ENCODE measurements at regions not wholly inside any gene's neighbourhood (a gene's known extent, or its start where the extent isn't known, plus 50 kb on each side); places are given as distances from the start of the nearest gene placed in this dataset.

GRCh38 chr16:48972236-48972635, 309.4 kb downstream of the CBLN1 start:
- TF ChIP-seq PAX5 (IDR thresholded peaks at IDR 0.05; ENCODE audit: insufficient read depth, low read length, severe bottlenecking) (no peak), POLR2AphosphoS5 (IDR thresholded peaks at IDR 0.05; ENCODE audit: low read depth, low read length) (no peak), POU2F2 (IDR thresholded peaks at IDR 0.05; ENCODE audit: low read depth, low read length) (no peak), POLR2A (IDR thresholded peaks at IDR 0.05; ENCODE audit: low read depth, low read length) (no peak), TAF1 (IDR thresholded peaks at IDR 0.05; ENCODE audit: low read depth, low read length) (no peak), SPI1 (IDR thresholded peaks at IDR 0.05; ENCODE audit: low read depth, low read length) (no peak)
- no peak for DNase-seq (ENCODE audit: insufficient read length, low spot score)
- FAIRE-seq: no peak

- TF ChIP-seq TAF1 (IDR thresholded peaks at IDR 0.05; ENCODE audit: low read depth, low read length): no peak
- DNase-seq (ENCODE audit: insufficient read length, low spot score) (no peak), FAIRE-seq (no peak)
These were observed 310.0 kb downstream of the CBLN1 start for GRCh38 chr16:48971571-48972077.

- DNase-seq (ENCODE audit: insufficient read length, low spot score) (no peak), FAIRE-seq (no peak)
- no peak for TF ChIP-seq POLR2A (IDR thresholded peaks at IDR 0.05; ENCODE audit: low read depth, low read length)
- TF ChIP-seq POLR2AphosphoS5 (IDR thresholded peaks at IDR 0.05; ENCODE audit: low read depth, low read length): no peak
- TF ChIP-seq TAF1 (IDR thresholded peaks at IDR 0.05; ENCODE audit: low read depth, low read length): no peak
- no peak for TF ChIP-seq PAX5 (IDR thresholded peaks at IDR 0.05; ENCODE audit: insufficient read depth, low read length, severe bottlenecking)
- no peak for TF ChIP-seq SPI1 (IDR thresholded peaks at IDR 0.05; ENCODE audit: low read depth, low read length)
- no peak for TF ChIP-seq POU2F2 (IDR thresholded peaks at IDR 0.05; ENCODE audit: low read depth, low read length)
These were observed 311.4 kb downstream of the CBLN1 start for GRCh38 chr16:48970216-48970615.

- no peak for FAIRE-seq
These were observed 312.0 kb downstream of the CBLN1 start for GRCh38 chr16:48969611-48970010.

GRCh38 chr16:48965386-48965785, 316.3 kb downstream of the CBLN1 start:
- TF ChIP-seq PAX5 (IDR thresholded peaks at IDR 0.05; ENCODE audit: insufficient read depth, low read length, severe bottlenecking) (no peak), POLR2A (IDR thresholded peaks at IDR 0.05; ENCODE audit: low read depth, low read length) (no peak), POU2F2 (IDR thresholded peaks at IDR 0.05; ENCODE audit: low read depth, low read length) (no peak), TAF1 (IDR thresholded peaks at IDR 0.05; ENCODE audit: low read depth, low read length) (no peak), SPI1 (IDR thresholded peaks at IDR 0.05; ENCODE audit: low read depth, low read length) (no peak), POLR2AphosphoS5 (IDR thresholded peaks at IDR 0.05; ENCODE audit: low read depth, low read length) (no peak)
- FAIRE-seq (no peak), DNase-seq (ENCODE audit: insufficient read length, low spot score) (no peak)

More at GRCh38 chr16:48969611-48970010, 312.0 kb downstream of the CBLN1 start:
- DNase-seq (ENCODE audit: insufficient read length, low spot score): no peak
- no peak for TF ChIP-seq POLR2AphosphoS5 (IDR thresholded peaks at IDR 0.05; ENCODE audit: low read depth, low read length)
- TF ChIP-seq TAF1 (IDR thresholded peaks at IDR 0.05; ENCODE audit: low read depth, low read length): no peak
- TF ChIP-seq SPI1 (IDR thresholded peaks at IDR 0.05; ENCODE audit: low read depth, low read length): no peak
- no peak for TF ChIP-seq PAX5 (IDR thresholded peaks at IDR 0.05; ENCODE audit: insufficient read depth, low read length, severe bottlenecking)
- no peak for TF ChIP-seq POU2F2 (IDR thresholded peaks at IDR 0.05; ENCODE audit: low read depth, low read length)
- no peak for TF ChIP-seq POLR2A (IDR thresholded peaks at IDR 0.05; ENCODE audit: low read depth, low read length)

- DNase-seq (ENCODE audit: insufficient read length, low spot score) (no peak), FAIRE-seq (no peak)
- TF ChIP-seq POU2F2 (IDR thresholded peaks at IDR 0.05; ENCODE audit: low read depth, low read length) (no peak), POLR2A (IDR thresholded peaks at IDR 0.05; ENCODE audit: low read depth, low read length) (no peak), PAX5 (IDR thresholded peaks at IDR 0.05; ENCODE audit: insufficient read depth, low read length, severe bottlenecking) (no peak), TAF1 (IDR thresholded peaks at IDR 0.05; ENCODE audit: low read depth, low read length) (no peak), POLR2AphosphoS5 (IDR thresholded peaks at IDR 0.05; ENCODE audit: low read depth, low read length) (no peak), SPI1 (IDR thresholded peaks at IDR 0.05; ENCODE audit: low read depth, low read length) (no peak)
These were observed 317.6 kb downstream of the CBLN1 start for GRCh38 chr16:48963901-48964615.

- no peak for DNase-seq (ENCODE audit: insufficient read length, low spot score)
- FAIRE-seq: no peak
- TF ChIP-seq PAX5 (IDR thresholded peaks at IDR 0.05; ENCODE audit: insufficient read depth, low read length, severe bottlenecking): no peak
- no peak for TF ChIP-seq TAF1 (IDR thresholded peaks at IDR 0.05; ENCODE audit: low read depth, low read length)
- no peak for TF ChIP-seq POU2F2 (IDR thresholded peaks at IDR 0.05; ENCODE audit: low read depth, low read length)
- TF ChIP-seq SPI1 (IDR thresholded peaks at IDR 0.05; ENCODE audit: low read depth, low read length): no peak
- TF ChIP-seq POLR2A (IDR thresholded peaks at IDR 0.05; ENCODE audit: low read depth, low read length): no peak
- TF ChIP-seq POLR2AphosphoS5 (IDR thresholded peaks at IDR 0.05; ENCODE audit: low read depth, low read length): no peak
These were observed 318.3 kb downstream of the CBLN1 start for GRCh38 chr16:48963306-48963705.

GRCh38 chr16:48961546-48961945, 320.1 kb downstream of the CBLN1 start:
- FAIRE-seq (no peak), DNase-seq (ENCODE audit: insufficient read length, low spot score) (no peak)
- no peak for TF ChIP-seq TAF1 (IDR thresholded peaks at IDR 0.05; ENCODE audit: low read depth, low read length)
- no peak for TF ChIP-seq SPI1 (IDR thresholded peaks at IDR 0.05; ENCODE audit: low read depth, low read length)
- TF ChIP-seq POLR2A (IDR thresholded peaks at IDR 0.05; ENCODE audit: low read depth, low read length): no peak
- no peak for TF ChIP-seq PAX5 (IDR thresholded peaks at IDR 0.05; ENCODE audit: insufficient read depth, low read length, severe bottlenecking)
- no peak for TF ChIP-seq POU2F2 (IDR thresholded peaks at IDR 0.05; ENCODE audit: low read depth, low read length)
- no peak for TF ChIP-seq POLR2AphosphoS5 (IDR thresholded peaks at IDR 0.05; ENCODE audit: low read depth, low read length)

GRCh38 chr16:48960830-48961229, 320.8 kb downstream of the CBLN1 start:
- TF ChIP-seq POLR2AphosphoS5 (IDR thresholded peaks at IDR 0.05; ENCODE audit: low read depth, low read length) (no peak), SPI1 (IDR thresholded peaks at IDR 0.05; ENCODE audit: low read depth, low read length) (no peak), TAF1 (IDR thresholded peaks at IDR 0.05; ENCODE audit: low read depth, low read length) (no peak), PAX5 (IDR thresholded peaks at IDR 0.05; ENCODE audit: insufficient read depth, low read length, severe bottlenecking) (no peak), POU2F2 (IDR thresholded peaks at IDR 0.05; ENCODE audit: low read depth, low read length) (no peak), POLR2A (IDR thresholded peaks at IDR 0.05; ENCODE audit: low read depth, low read length) (no peak)
- DNase-seq (ENCODE audit: insufficient read length, low spot score) (no peak), FAIRE-seq (no peak)

GRCh38 chr16:48959747-48960146, 321.9 kb downstream of the CBLN1 start:
- no peak for DNase-seq (ENCODE audit: insufficient read length, low spot score)
- TF ChIP-seq PAX5 (IDR thresholded peaks at IDR 0.05; ENCODE audit: insufficient read depth, low read length, severe bottlenecking) (no peak), TAF1 (IDR thresholded peaks at IDR 0.05; ENCODE audit: low read depth, low read length) (no peak)
- no peak for FAIRE-seq

Measured in GM12891 (cell line).